ENCODE measurements at regions not wholly inside any gene's neighbourhood (a gene's known extent, or its start where the extent isn't known, plus 50 kb on each side); places are given as distances from the start of the nearest gene placed in this dataset.

DNA sequence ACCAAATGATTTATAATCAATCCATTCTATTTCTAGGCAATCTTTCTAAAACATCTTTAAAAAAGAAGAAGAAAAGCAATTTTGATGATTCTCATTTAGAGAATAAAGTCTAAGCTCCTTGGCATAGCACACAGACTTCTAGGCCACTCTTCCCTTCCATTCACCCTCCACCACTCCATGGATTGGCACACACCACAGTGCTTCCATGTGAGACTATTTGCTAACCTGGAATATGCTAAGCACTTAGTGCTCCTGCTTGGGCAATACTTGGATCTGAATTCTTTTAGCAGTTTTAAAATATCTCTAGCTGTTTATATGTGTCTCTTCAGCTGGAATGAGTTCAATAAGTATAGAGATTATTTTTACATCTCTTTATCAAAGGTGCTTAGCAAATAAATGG lies 177.6 kb upstream of the FBXL7 start:
- ATAC-seq (no peak), DNase-seq (no peak)
- Histone ChIP-seq H3K36me3 (ENCODE audit: insufficient read depth in 1 of 2, low read depth in 1 of 2) (no peaks in the 10 kb centered on the region), H3K27ac (no peak overlapping the region), H3K4me1 (no peaks in the 10 kb centered on the region), H3K27me3 (ENCODE audit: insufficient read depth in 3 of 3, low read length in 2 of 3) (no peaks in the 10 kb centered on the region), H3K4me3 (no peak overlapping the region), H3K9me3 (no peaks in the 10 kb centered on the region)
- TF ChIP-seq, protein P1, sequence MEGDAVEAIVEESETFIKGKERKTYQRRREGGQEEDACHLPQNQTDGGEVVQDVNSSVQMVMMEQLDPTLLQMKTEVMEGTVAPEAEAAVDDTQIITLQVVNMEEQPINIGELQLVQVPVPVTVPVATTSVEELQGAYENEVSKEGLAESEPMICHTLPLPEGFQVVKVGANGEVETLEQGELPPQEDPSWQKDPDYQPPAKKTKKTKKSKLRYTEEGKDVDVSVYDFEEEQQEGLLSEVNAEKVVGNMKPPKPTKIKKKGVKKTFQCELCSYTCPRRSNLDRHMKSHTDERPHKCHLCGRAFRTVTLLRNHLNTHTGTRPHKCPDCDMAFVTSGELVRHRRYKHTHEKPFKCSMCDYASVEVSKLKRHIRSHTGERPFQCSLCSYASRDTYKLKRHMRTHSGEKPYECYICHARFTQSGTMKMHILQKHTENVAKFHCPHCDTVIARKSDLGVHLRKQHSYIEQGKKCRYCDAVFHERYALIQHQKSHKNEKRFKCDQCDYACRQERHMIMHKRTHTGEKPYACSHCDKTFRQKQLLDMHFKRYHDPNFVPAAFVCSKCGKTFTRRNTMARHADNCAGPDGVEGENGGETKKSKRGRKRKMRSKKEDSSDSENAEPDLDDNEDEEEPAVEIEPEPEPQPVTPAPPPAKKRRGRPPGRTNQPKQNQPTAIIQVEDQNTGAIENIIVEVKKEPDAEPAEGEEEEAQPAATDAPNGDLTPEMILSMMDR (IDR thresholded peaks at IDR 0.05), result no peak
- intact Hi-C loops (cut with DNase I), result no loop called here

DNA sequence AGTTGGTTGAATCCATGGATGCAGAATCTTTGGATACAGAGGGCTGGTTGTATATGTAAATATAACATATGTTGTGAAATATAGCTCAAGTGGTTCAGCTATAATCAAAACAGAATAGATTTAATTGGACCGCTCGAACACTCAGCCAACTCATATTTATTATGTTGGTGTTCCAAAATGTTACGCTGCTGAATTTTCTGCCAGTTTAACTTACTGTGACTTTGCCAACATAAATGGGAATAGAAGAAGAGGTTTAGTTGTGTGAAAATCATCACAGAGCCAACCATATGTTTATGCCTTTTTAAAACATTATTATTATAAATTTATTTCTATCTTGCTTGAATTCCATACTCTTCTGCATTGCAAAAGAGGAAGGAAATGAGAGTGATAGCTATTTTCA lies 178.2 kb upstream of the FBXL7 start:
- Histone ChIP-seq H3K9me3 (no peaks in the 10 kb centered on the region), H3K27me3 (ENCODE audit: insufficient read depth in 3 of 3, low read length in 2 of 3) (no peaks in the 10 kb centered on the region), H3K27ac (no peak overlapping the region), H3K36me3 (ENCODE audit: insufficient read depth in 1 of 2, low read depth in 1 of 2) (no peaks in the 10 kb centered on the region), H3K4me3 (no peak overlapping the region), H3K4me1 (no peaks in the 10 kb centered on the region)
- WGBS, 3 donors, result 33 to 52% (median 50%) methylated on average over 3 of the region's 3 CpGs
- ATAC-seq (no peak), DNase-seq (no peak)
- intact Hi-C loops (cut with DNase I), result no loop called here
- TF ChIP-seq, protein P1 (IDR thresholded peaks at IDR 0.05), result no peak

- Histone ChIP-seq H3K9me3 (no peaks in the 10 kb centered on the region), H3K4me1 (no peaks in the 10 kb centered on the region), H3K36me3 (ENCODE audit: insufficient read depth in 1 of 2, low read depth in 1 of 2) (no peaks in the 10 kb centered on the region), H3K4me3 (no peak overlapping the region), H3K27ac (no peak overlapping the region), H3K27me3 (ENCODE audit: insufficient read depth in 3 of 3, low read length in 2 of 3) (no peaks in the 10 kb centered on the region)
- TF ChIP-seq, protein P1 (IDR thresholded peaks at IDR 0.05), result no peak
- 27 to 42% (median 31%) methylated on average over 1 of the region's 1 CpG for WGBS, 3 donors
- intact Hi-C loops (cut with DNase I), result no loop called here
- DNase-seq, result no peak
- no peak for ATAC-seq
These were observed 179.1 kb upstream of the FBXL7 start for GRCh38 chr5:15320871-15321270.

DNA sequence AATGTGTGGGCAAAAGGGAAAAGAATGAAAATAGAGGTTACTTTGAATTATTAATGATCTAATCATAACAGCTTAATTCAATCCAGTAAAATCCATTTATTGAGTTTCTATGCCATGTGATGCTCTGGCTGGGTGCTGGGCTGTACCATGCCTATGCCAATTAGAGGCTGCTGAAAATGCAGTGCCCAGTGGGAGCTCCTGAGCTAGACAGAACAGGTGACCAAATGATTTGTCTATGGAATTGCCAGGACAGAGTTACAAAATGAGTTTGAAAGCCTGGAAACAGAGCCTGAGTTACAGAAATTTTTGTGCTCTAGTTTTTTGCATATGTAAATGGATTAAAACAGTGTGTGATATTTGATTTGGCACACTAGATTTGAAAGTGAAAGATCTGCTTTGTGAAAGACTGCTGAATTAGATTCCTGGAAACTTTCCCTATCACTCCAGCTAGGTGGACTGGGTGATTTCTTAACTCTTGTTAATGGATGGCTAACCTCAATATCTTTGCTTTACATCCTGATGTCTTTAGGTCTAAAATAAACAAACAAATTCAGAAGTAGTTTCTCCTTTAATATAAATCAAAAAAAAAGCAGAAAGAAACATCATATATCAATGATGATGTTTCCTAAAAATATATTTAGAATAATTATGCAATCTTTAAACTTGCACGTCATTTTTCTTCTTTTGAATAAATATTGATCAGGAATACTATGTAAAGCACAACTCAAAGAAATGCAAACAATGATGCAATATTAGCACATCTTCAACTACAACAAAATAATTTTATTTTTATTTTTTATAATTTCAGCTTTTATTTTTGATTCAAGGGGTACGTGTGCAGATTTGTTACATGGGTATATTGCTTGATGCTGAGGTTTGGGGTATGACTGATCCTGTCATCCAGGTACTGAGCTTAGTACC lies 194.8 kb upstream of the FBXL7 start:
- no peak for DNase-seq
- intact Hi-C loops (cut with DNase I), result no loop called here

More for the DNA sequence above, 194.8 kb upstream of the FBXL7 start:
- 75 to 85% (median 77%) methylated on average over 2 of the region's 2 CpGs for WGBS, 3 donors
- no peak overlapping the region for H3K4me3 ChIP-seq
- no peaks in the 10 kb centered on the region for H3K9me3 ChIP-seq
- H3K27ac ChIP-seq, result no peak overlapping the region
- TF ChIP-seq, protein P1 (IDR thresholded peaks at IDR 0.05), result no peak
- no peaks in the 10 kb centered on the region for H3K36me3 ChIP-seq (ENCODE audit: insufficient read depth in 1 of 2, low read depth in 1 of 2)
- no peaks in the 10 kb centered on the region for H3K4me1 ChIP-seq
- ATAC-seq, result no peak
- no peaks in the 10 kb centered on the region for H3K27me3 ChIP-seq (ENCODE audit: insufficient read depth in 3 of 3, low read length in 2 of 3)
